ENCODE measurements at regions not wholly inside any gene's neighbourhood (a gene's known extent, or its start where the extent isn't known, plus 50 kb on each side); places are given as distances from the start of the nearest gene placed in this dataset.

DNA sequence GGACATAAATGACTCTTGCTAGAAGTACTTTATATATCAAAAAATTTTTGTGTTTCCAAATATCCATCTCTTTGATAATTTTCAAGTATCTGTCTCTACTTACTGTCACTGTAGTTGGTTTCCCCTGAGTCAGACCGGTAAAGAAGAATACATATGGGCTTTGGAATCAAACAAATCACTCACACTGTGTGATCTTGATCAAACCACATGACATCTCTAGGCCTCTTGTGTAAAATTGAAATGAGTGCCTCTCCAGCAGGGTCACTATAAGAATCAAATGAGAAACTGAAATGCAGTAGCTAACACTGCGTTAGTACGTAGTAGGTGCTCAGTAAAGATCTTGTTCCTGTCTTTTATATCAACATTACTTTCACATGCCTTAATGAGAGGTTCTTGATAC, 314.6 kb upstream of the STT3B start:
- TF ChIP-seq EZH2 (IDR thresholded peaks at IDR 0.05; ENCODE audit: insufficient read depth, low read length) (no peak), CTCF (IDR thresholded peaks at IDR 0.05; ENCODE audit: insufficient read depth, low read depth, low read length) (no peak)
- H3K4me1 ChIP-seq (ENCODE audit: insufficient read depth, low read length), result peaks cover under 1% of the 10 kb centered on the region
- H3K36me3 ChIP-seq (ENCODE audit: insufficient read depth, low read length), result no peaks in the 10 kb centered on the region
- Mint-ChIP-seq H3K4me3 (ENCODE audit: unreplicated experiment) (no peak overlapping the region), H3K36me3 (ENCODE audit: low read depth, unreplicated experiment) (no peaks in the 10 kb centered on the region), H3K9me3 (ENCODE audit: unreplicated experiment) (peaks cover 2% of the 10 kb centered on the region), H3K27me3 (ENCODE audit: low read depth, unreplicated experiment) (no peaks in the 10 kb centered on the region), H3K27ac (ENCODE audit: unreplicated experiment) (no peak overlapping the region), H3K4me1 (ENCODE audit: low read depth, unreplicated experiment) (peaks cover 23% of the 10 kb centered on the region)
- no peaks in the 10 kb centered on the region for H3K9me3 ChIP-seq (ENCODE audit: insufficient read depth, low read depth, low read length)
- FAIRE-seq, result no peak
- H3K27me3 ChIP-seq (ENCODE audit: insufficient read depth, low read length), result no peaks in the 10 kb centered on the region
- no peak overlapping the region for H3K27ac ChIP-seq (ENCODE audit: low read depth, low read length)
- H2AFZ ChIP-seq (ENCODE audit: low read depth, low read length), result no peak overlapping the region
- no peak for DNase-seq (ENCODE audit: low read depth)
- H4K20me1 ChIP-seq (ENCODE audit: insufficient read depth, low read length), result no peaks in the 10 kb centered on the region
- H3K4me2 ChIP-seq (ENCODE audit: low read length), result no peak overlapping the region
- H3K9ac ChIP-seq (ENCODE audit: low read length), result no peak overlapping the region
- no peak overlapping the region for H3K4me3 ChIP-seq (ENCODE audit: insufficient read depth, low read depth, low read length)
- H3K79me2 ChIP-seq (ENCODE audit: insufficient read depth, low read length), result no peaks in the 10 kb centered on the region

DNA sequence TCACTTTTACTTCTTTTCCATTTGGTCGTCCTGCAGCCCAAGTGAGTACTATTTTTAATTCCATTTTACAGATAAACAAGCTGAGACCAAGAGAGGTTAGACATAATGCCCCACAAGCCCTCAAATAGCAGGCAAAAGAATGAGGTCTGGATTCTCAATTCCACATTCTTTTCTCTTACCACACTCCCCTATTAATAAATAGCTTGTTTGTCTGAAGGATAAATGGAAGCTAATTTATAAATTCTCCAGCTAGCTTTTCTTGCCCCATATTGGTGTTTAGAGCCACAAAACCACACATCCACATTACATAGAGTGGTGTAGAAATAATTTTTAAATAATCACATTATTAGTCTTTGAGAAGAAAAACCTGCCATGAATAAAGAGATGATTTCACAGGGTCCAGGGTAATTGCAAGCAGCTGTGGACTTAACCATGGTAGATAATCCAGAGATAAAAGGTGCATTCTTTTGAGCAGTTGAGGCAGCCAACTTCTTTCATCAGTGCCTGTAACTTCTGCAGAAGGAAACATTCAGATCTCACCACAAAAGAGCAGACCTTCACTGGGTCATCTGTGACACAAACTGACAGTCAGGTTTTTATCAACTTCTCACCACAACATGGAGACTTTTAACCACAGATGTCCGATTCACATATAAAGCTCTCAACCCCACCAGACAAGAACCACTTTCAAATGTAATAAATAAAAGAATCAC, 313.4 kb upstream of the STT3B start:
- no peak overlapping the region for H3K27ac ChIP-seq (ENCODE audit: low read depth, low read length)

More for the DNA sequence above, 313.4 kb upstream of the STT3B start:
- no peaks in the 10 kb centered on the region for H3K36me3 ChIP-seq (ENCODE audit: insufficient read depth, low read length)
- no peak overlapping the region for H3K4me3 ChIP-seq (ENCODE audit: insufficient read depth, low read depth, low read length)
- H3K27ac Mint-ChIP-seq (ENCODE audit: unreplicated experiment), result peak overlapping the region; percentile 36
- no peaks in the 10 kb centered on the region for H3K27me3 ChIP-seq (ENCODE audit: insufficient read depth, low read length)
- no peak for TF ChIP-seq CTCF (IDR thresholded peaks at IDR 0.05; ENCODE audit: insufficient read depth, low read depth, low read length)
- TF ChIP-seq EZH2 (IDR thresholded peaks at IDR 0.05; ENCODE audit: insufficient read depth, low read length), result no peak
- H3K9ac ChIP-seq (ENCODE audit: low read length), result no peak overlapping the region
- peaks cover 2% of the 10 kb centered on the region for H3K9me3 Mint-ChIP-seq (ENCODE audit: unreplicated experiment)
- H3K4me3 Mint-ChIP-seq (ENCODE audit: unreplicated experiment), result no peak overlapping the region
- H3K4me1 ChIP-seq (ENCODE audit: insufficient read depth, low read length), result no peaks in the 10 kb centered on the region
- no peaks in the 10 kb centered on the region for H3K36me3 Mint-ChIP-seq (ENCODE audit: low read depth, unreplicated experiment)
- H3K27me3 Mint-ChIP-seq (ENCODE audit: low read depth, unreplicated experiment), result no peaks in the 10 kb centered on the region
- no peak overlapping the region for H2AFZ ChIP-seq (ENCODE audit: low read depth, low read length)
- peaks cover 17% of the 10 kb centered on the region for H3K4me1 Mint-ChIP-seq (ENCODE audit: low read depth, unreplicated experiment)
- H4K20me1 ChIP-seq (ENCODE audit: insufficient read depth, low read length), result no peaks in the 10 kb centered on the region
- FAIRE-seq (no peak), DNase-seq (ENCODE audit: low read depth) (peak; percentile 98)
- no peaks in the 10 kb centered on the region for H3K9me3 ChIP-seq (ENCODE audit: insufficient read depth, low read depth, low read length)
- H3K79me2 ChIP-seq (ENCODE audit: insufficient read depth, low read length), result no peaks in the 10 kb centered on the region
- H3K4me2 ChIP-seq (ENCODE audit: low read length), result no peak overlapping the region
